ENCODE measurements at regions not wholly inside any gene's neighbourhood (a gene's known extent, or its start where the extent isn't known, plus 50 kb on each side); places are given as distances from the start of the nearest gene placed in this dataset.

DNA sequence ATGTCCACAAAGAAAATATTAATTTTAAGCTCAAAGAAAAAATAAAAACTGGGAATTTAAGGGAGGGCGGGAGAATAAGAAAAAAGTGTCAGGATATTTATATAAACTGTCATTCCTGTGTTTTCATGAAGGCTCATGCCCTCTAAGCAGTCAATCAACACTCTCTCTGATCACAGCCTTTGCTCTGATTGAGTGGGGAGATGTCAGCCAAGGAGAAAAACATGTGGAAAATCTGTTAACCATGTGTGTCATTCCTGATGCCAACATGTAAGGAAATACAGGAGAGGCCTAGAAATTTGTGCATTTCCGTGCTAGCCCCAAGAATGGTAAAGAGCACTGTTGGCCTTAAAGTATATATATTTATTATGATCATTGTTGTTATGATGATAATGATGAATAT is 137.9 kb upstream of the IRX5 start:
- Histone ChIP-seq H3K4me3 (ENCODE audit: low read length in 3 of 3) (no peak overlapping the region), H3K27ac (ENCODE audit: low read depth in 2 of 2, low read length in 2 of 2) (no peak overlapping the region), H3K4me1 (ENCODE audit: control insufficient read depth in 2 of 3, insufficient read depth in 2 of 3, low read depth in 1 of 3, low read length in 3 of 3) (no peaks in the 10 kb centered on the region), H3K36me3 (ENCODE audit: control insufficient read depth in 2 of 3, insufficient read depth in 3 of 3, low read length in 3 of 3) (no peaks in the 10 kb centered on the region), H3K9me3 (ENCODE audit: control insufficient read depth in 2 of 3, insufficient read depth in 1 of 3, low read length in 3 of 3) (peaks cover 0 to 3% (median 0%) of the 10 kb centered on the region in 3 donors), H3K9ac (ENCODE audit: low read length in 3 of 3) (no peak overlapping the region), H3K27me3 (ENCODE audit: control insufficient read depth, insufficient read depth, low read length) (no peaks in the 10 kb centered on the region)
- FAIRE-seq (no peak), DNase-seq (no peak)
- intact Hi-C loops (cut with DNase I), result no loop called here
- TF ChIP-seq, protein P1, sequence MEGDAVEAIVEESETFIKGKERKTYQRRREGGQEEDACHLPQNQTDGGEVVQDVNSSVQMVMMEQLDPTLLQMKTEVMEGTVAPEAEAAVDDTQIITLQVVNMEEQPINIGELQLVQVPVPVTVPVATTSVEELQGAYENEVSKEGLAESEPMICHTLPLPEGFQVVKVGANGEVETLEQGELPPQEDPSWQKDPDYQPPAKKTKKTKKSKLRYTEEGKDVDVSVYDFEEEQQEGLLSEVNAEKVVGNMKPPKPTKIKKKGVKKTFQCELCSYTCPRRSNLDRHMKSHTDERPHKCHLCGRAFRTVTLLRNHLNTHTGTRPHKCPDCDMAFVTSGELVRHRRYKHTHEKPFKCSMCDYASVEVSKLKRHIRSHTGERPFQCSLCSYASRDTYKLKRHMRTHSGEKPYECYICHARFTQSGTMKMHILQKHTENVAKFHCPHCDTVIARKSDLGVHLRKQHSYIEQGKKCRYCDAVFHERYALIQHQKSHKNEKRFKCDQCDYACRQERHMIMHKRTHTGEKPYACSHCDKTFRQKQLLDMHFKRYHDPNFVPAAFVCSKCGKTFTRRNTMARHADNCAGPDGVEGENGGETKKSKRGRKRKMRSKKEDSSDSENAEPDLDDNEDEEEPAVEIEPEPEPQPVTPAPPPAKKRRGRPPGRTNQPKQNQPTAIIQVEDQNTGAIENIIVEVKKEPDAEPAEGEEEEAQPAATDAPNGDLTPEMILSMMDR (IDR thresholded peaks at IDR 0.05; ENCODE audit: borderline replicate concordance, extremely low read depth, insufficient read depth), result no peak

DNA sequence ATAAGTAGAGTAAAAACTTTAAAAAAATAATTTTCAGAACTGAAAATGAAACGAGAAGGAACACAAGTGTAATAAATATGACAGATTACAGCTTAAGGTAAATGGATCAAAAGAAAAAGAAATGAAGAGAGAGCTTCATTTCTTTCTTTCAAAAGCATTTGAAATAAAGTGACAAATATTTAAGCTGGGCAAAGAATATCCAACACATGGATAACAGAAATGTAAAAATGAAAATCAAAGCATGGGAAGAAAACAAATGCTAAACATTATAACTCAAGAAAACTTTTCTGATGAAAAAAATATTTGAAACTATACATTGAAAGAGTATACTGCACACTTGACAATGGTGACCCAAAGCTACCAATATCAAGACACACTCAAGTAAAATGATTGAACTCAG is 143.6 kb upstream of the IRX5 start:
- intact Hi-C loops (cut with DNase I), result no loop called here
- Histone ChIP-seq H3K9me3 (ENCODE audit: control insufficient read depth in 2 of 3, insufficient read depth in 1 of 3, low read length in 3 of 3) (peaks cover 0 to 10% (median 3%) of the 10 kb centered on the region in 3 donors), H3K36me3 (ENCODE audit: control insufficient read depth in 2 of 3, insufficient read depth in 3 of 3, low read length in 3 of 3) (no peaks in the 10 kb centered on the region), H3K4me3 (ENCODE audit: low read length in 3 of 3) (no peak overlapping the region), H3K9ac (ENCODE audit: low read length in 3 of 3) (no peak overlapping the region), H3K27me3 (ENCODE audit: control insufficient read depth, insufficient read depth, low read length) (no peaks in the 10 kb centered on the region), H3K27ac (ENCODE audit: low read depth in 2 of 2, low read length in 2 of 2) (no peak overlapping the region), H3K4me1 (ENCODE audit: control insufficient read depth in 2 of 3, insufficient read depth in 2 of 3, low read depth in 1 of 3, low read length in 3 of 3) (no peaks in the 10 kb centered on the region)
- TF ChIP-seq, protein P1 (IDR thresholded peaks at IDR 0.05; ENCODE audit: borderline replicate concordance, extremely low read depth, insufficient read depth), result no peak
- DNase-seq (no peak), FAIRE-seq (no peak)

DNA sequence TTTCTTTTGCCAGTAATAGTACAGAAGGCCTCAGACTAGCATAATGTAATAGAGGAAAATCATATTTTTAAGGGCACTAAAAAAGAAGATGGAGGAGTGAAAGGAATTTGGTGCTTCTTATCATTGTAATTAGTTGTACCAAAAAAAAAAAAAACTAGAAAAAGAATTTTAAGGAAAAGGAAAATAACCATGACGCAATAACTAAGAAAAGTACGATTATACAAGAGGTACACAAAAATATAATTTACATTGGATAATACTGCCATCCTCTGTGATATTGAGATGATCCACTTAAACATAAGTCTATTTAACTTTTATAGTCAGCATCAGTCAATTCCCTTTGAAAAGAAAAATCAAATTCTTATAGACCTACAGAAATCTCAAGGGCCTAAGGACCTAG is 146.7 kb upstream of the IRX5 start:
- TF ChIP-seq, protein P1 (IDR thresholded peaks at IDR 0.05; ENCODE audit: borderline replicate concordance, extremely low read depth, insufficient read depth), result no peak
- Histone ChIP-seq H3K4me1 (ENCODE audit: control insufficient read depth in 2 of 3, insufficient read depth in 2 of 3, low read depth in 1 of 3, low read length in 3 of 3) (no peaks in the 10 kb centered on the region), H3K27ac (ENCODE audit: low read depth in 2 of 2, low read length in 2 of 2) (no peak overlapping the region), H3K27me3 (ENCODE audit: control insufficient read depth, insufficient read depth, low read length) (no peaks in the 10 kb centered on the region), H3K36me3 (ENCODE audit: control insufficient read depth in 2 of 3, insufficient read depth in 3 of 3, low read length in 3 of 3) (no peaks in the 10 kb centered on the region), H3K9me3 (ENCODE audit: control insufficient read depth in 2 of 3, insufficient read depth in 1 of 3, low read length in 3 of 3) (peaks cover 0 to 10% (median 3%) of the 10 kb centered on the region in 3 donors), H3K9ac (ENCODE audit: low read length in 3 of 3) (no peak overlapping the region), H3K4me3 (ENCODE audit: low read length in 3 of 3) (no peak overlapping the region)
- intact Hi-C loops (cut with DNase I), result no loop called here
- FAIRE-seq (no peak), DNase-seq (no peak)

DNA sequence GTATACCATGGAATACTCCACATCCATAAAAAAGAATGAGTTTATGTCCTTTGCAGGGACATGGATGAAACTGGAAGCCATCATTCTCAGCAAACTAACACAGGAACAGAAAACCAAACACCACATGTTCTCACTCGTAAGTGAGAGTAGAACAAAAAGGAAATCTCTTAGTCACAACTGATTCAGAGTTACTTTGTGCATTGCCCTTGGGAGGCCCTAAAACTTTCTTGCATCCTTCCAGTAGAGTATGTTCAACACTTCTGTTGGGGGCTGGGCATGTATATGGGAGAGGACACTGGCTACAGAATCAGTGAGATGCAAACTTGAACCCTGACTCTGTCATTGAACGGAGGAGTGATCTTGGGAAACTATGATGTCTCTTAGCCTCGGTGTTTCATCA is 147.4 kb upstream of the IRX5 start:
- Histone ChIP-seq H3K4me3 (ENCODE audit: low read length in 3 of 3) (no peak overlapping the region), H3K27me3 (ENCODE audit: control insufficient read depth, insufficient read depth, low read length) (no peaks in the 10 kb centered on the region), H3K9ac (ENCODE audit: low read length in 3 of 3) (no peak overlapping the region), H3K4me1 (ENCODE audit: control insufficient read depth in 2 of 3, insufficient read depth in 2 of 3, low read depth in 1 of 3, low read length in 3 of 3) (no peaks in the 10 kb centered on the region), H3K36me3 (ENCODE audit: control insufficient read depth in 2 of 3, insufficient read depth in 3 of 3, low read length in 3 of 3) (no peaks in the 10 kb centered on the region), H3K9me3 (ENCODE audit: control insufficient read depth in 2 of 3, insufficient read depth in 1 of 3, low read length in 3 of 3) (peaks cover 0 to 10% (median 3%) of the 10 kb centered on the region in 3 donors), H3K27ac (ENCODE audit: low read depth in 2 of 2, low read length in 2 of 2) (no peak overlapping the region)
- no peak for DNase-seq
- intact Hi-C loops (cut with DNase I), result no loop called here
- TF ChIP-seq, protein P1 (IDR thresholded peaks at IDR 0.05; ENCODE audit: borderline replicate concordance, extremely low read depth, insufficient read depth), result no peak
- no peak for FAIRE-seq
